SK-N-SH (cell line): ENCODE measurements at regions not wholly inside any gene's neighbourhood (a gene's known extent, or its start where the extent isn't known, plus 50 kb on each side); places are given as distances from the start of the nearest gene placed in this dataset.

ENCODE experiments used
- CTCF ChIA-PET: fragments of 300-600, 350-600 bp; formaldehyde crosslinking; extraction: SDS; loops from one replicate; lab custom pipeline; 2021; lab: Yijun Ruan, JAX
- POLR2A ChIA-PET: fragments of 350-600 bp; sonication (Branson Sonifier 250); formaldehyde crosslinking; extraction: SDS; loops from one replicate; lab custom pipeline; 2020; ENCODE audit warnings: antibody characterized with exemption, inconsistent platforms; lab: Yijun Ruan, JAX
- DNase-seq: peaks from one replicate; pipeline ENCODE4 v3.0.0; 2012
- H2AFZ ChIP-seq: fragments of 200-600 bp; sonication (generic); 2 replicates; pipeline ENCODE4 v1.8.1; 2016; ENCODE audit warnings: antibody characterized with exemption, mild to moderate bottlenecking, low read depth
- H3F3A ChIP-seq: fragments of 200-600 bp; sonication (generic); replicated peaks from 2 replicates; pipeline ENCODE3; 2016; ENCODE audit warnings: antibody characterized with exemption, mild to moderate bottlenecking; ENCODE audit not compliant: insufficient read depth
- H3K27ac ChIP-seq, 2 experiments: fragments of 200-500 bp in 1 of 2; fragments of 200-600 bp in 1 of 2; sonication (Bioruptor generic) in 1 of 2; sonication (generic), shearing (Covaris generic) in 1 of 2; 2 replicates each; pipeline versions ENCODE4 v1.5.1 to v1.6.1; 2014 to 2016; ENCODE audit warnings: low read depth in 2 of 2, inconsistent platforms in 1 of 2, low read length in 1 of 2, mild to moderate bottlenecking in 1 of 2, mixed read lengths in 1 of 2
- H3K27me3 ChIP-seq: fragments of 200-600 bp; sonication (generic), shearing (Covaris generic); 2 replicates; pipeline ENCODE4 v1.6.1; 2016; ENCODE audit warnings: mixed run types; ENCODE audit not compliant: insufficient read depth
- H3K36me3 ChIP-seq, 2 experiments: fragments of 200-500 bp in 1 of 2; fragments of 200-600 bp in 1 of 2; sonication (Bioruptor generic) in 1 of 2; sonication (generic) in 1 of 2; replicated peaks in 1 of 2; 2 replicates each; pipeline versions ENCODE3 to v1.5.1; 2014 to 2016; ENCODE audit warnings: low read length in 1 of 2, mild to moderate bottlenecking in 1 of 2; ENCODE audit not compliant: insufficient read depth in 2 of 2, control insufficient read depth in 1 of 2
- H3K4me1 ChIP-seq, 2 experiments: fragments of 200-500 bp in 1 of 2; fragments of 200-600 bp in 1 of 2; sonication (Bioruptor generic) in 1 of 2; sonication (generic), shearing (Covaris generic) in 1 of 2; 2 replicates each; pipeline versions ENCODE4 v1.5.1 to v1.6.1; 2014 to 2016; ENCODE audit warnings: low read depth in 1 of 2, low read length in 1 of 2, mixed run types in 1 of 2; ENCODE audit not compliant: insufficient read depth in 2 of 2, control insufficient read depth in 1 of 2
- H3K4me2 ChIP-seq: fragments of 200-600 bp; sonication (generic), shearing (Covaris generic); 2 replicates; pipeline ENCODE4 v1.6.1; 2017; ENCODE audit warnings: mixed run types
- H3K4me3 ChIP-seq, 2 experiments: fragments of 200-500 bp in 1 of 2; fragments of 200-600 bp in 1 of 2; sonication (Bioruptor generic) in 1 of 2; sonication (generic), shearing (Covaris generic) in 1 of 2; 2 replicates each; pipeline versions ENCODE4 v1.5.1 to v1.8.1; 2014 to 2016; ENCODE audit warnings: low read depth in 2 of 2, inconsistent platforms in 1 of 2, low read length in 1 of 2, mild to moderate bottlenecking in 1 of 2, mixed read lengths in 1 of 2, moderate library complexity in 1 of 2
- H3K79me2 ChIP-seq: fragments of 200-600 bp; sonication (generic); 2 replicates; pipeline ENCODE4 v1.8.1; 2017; ENCODE audit warnings: mild to moderate bottlenecking; ENCODE audit not compliant: insufficient read depth
- H3K9ac ChIP-seq: fragments of 200-600 bp; sonication (generic); 2 replicates; pipeline ENCODE4 v1.6.1; 2017; ENCODE audit warnings: mixed run types
- H3K9me2 ChIP-seq: fragments of 200-600 bp; sonication (generic); 2 replicates; pipeline ENCODE4 v1.6.1; 2017; ENCODE audit warnings: mixed run types
- H3K9me3 ChIP-seq: fragments of 200-600 bp; sonication (generic); 2 replicates; pipeline ENCODE4 v1.6.1; 2017; ENCODE audit warnings: mixed run types, mild to moderate bottlenecking, moderate library complexity
- H4K20me1 ChIP-seq: fragments of 200-600 bp; sonication (generic); 2 replicates; pipeline ENCODE4 v1.6.1; 2017; ENCODE audit warnings: mild to moderate bottlenecking, mixed run types; ENCODE audit not compliant: insufficient read depth
- ELF1 ChIP-seq: IDR thresholded peaks from 2 replicates; pipeline ENCODE4 v1.4.0; 2012
- EP300 ChIP-seq, 2 experiments: IDR thresholded peaks; 2 replicates each; pipeline versions ENCODE4 v1.4.0 to v1.6.1; 2012; ENCODE audit warnings: borderline replicate concordance in 1 of 2, low read depth in 1 of 2, low read length in 1 of 2
- EZH2phosphoT487 ChIP-seq: fragments of 200-600 bp; sonication (generic); IDR thresholded peaks from 2 replicates; pipeline ENCODE4 v1.6.1; 2017; ENCODE audit warnings: low read depth, mixed run types, mild to moderate bottlenecking, antibody characterized with exemption, moderate library complexity, borderline replicate concordance
- FOXJ3 ChIP-seq: sonication (generic); formaldehyde crosslinking; IDR thresholded peaks from 2 replicates; pipeline ENCODE4 v1.5.1; 2020; ENCODE audit warnings: mild to moderate bottlenecking, missing genetic modification reagents
- FOXM1 ChIP-seq: IDR thresholded peaks from 2 replicates; pipeline ENCODE4 v1.4.0; 2012; ENCODE audit warnings: low read depth, mild to moderate bottlenecking
- MXI1 ChIP-seq: IDR thresholded peaks from 2 replicates; pipeline ENCODE4 v1.6.1; 2012; ENCODE audit warnings: mild to moderate bottlenecking, low read depth, low read length, improper control_type of control experiment
- NFIC ChIP-seq: IDR thresholded peaks from 2 replicates; pipeline ENCODE4 v1.4.0; 2012; ENCODE audit warnings: borderline replicate concordance
- NRF1 ChIP-seq: IDR thresholded peaks from 2 replicates; pipeline ENCODE4 v1.6.1; 2012; ENCODE audit warnings: low read depth, mild to moderate bottlenecking, low read length
- RAD21 ChIP-seq: IDR thresholded peaks from 2 replicates; pipeline ENCODE4 v1.6.1; 2012; ENCODE audit warnings: mild to moderate bottlenecking, low read length
- RCOR1 ChIP-seq: fragments of 150-350 bp; IDR thresholded peaks from 2 replicates; pipeline ENCODE4 v1.6.1; 2017; ENCODE audit warnings: antibody characterized with exemption, low read length
- RXRA ChIP-seq: IDR thresholded peaks from 2 replicates; pipeline ENCODE4 v1.4.0; 2012; ENCODE audit warnings: low read depth, mild to moderate bottlenecking, borderline replicate concordance
- SIN3A ChIP-seq: IDR thresholded peaks from 2 replicates; pipeline ENCODE4 v1.6.1; 2012; ENCODE audit warnings: low read depth, mild to moderate bottlenecking, low read length, moderate library complexity, borderline replicate concordance
- SMC3 ChIP-seq: IDR thresholded peaks from 2 replicates; pipeline ENCODE4 v1.6.1; 2012; ENCODE audit warnings: low read depth, low read length, improper control_type of control experiment
- TCF12 ChIP-seq: IDR thresholded peaks from 2 replicates; pipeline ENCODE4 v1.4.0; 2012
- WGBS: methylation state at CpG from one replicate; pipeline ENCODE4 v1.1.6; 2017; ENCODE audit warnings: low lambda C conversion rate; 5-methylcytosine and 5-hydroxymethylcytosine counted together
- TF ChIP-seq, protein P1 (sequence below): IDR thresholded peaks from 2 replicates; pipeline ENCODE4 v1.6.1; 2012; ENCODE audit warnings: mild to moderate bottlenecking, low read depth, low read length, moderate library complexity
- TF ChIP-seq, protein P2 (sequence below): IDR thresholded peaks from 2 replicates; pipeline ENCODE4 v1.4.0; 2012; ENCODE audit warnings: low read depth
- TF ChIP-seq, protein P3 (sequence below): IDR thresholded peaks from 2 replicates; pipeline ENCODE4 v1.4.0; 2012; ENCODE audit warnings: low read depth, borderline replicate concordance

DNA sequence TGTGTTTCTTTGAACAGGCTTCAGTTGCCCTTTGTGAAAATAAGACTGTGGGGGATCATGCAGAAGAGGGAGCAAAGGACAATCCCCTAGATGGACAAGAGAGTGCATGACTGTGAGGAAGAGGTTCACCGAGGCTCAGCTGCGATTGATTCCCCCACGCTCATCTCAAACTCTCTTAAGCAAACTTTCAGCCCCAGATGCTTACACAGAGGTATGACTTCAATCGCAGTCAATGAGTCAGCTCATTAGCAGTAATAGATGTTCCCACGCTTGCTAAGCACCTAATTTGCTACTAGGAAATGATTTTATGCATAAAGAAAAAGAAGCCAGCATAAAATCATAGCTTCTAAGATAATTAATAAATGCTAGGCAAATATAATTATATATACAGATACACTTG is 2256.1 kb upstream of the AGA start (continued):
- no peak for TF ChIP-seq SIN3A
- no peak for TF ChIP-seq ELF1

DNA sequence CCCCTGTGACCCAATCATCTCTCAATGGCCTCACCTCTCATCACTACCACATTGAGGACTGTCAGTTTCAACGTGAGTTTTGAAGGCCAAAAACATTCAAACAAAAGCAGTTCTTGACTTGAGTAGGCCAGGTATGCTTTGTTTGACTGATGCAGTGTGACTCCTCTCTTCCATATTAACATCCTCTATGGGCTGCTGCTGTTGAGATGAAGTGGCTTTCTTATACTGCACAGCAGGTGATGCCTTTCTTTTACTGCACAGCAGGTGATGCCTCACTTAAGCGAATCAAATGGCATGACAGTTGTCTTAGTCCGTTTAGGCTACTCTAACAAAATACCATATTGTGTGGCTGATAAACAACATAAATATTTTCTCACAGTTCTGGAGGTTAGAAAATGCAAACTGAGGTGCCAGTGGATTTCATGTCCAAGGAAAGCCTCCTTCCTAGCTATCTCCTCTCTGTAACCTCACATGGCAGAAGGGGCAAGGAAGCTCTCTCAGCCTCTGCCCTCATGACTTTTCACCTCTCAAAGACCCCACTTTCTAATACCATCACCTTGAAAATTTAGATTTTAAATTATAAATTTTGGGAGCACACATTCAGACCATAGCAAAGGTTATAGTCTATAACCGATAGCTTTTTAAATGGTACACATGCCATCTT is 2267.9 kb upstream of the AGA start:
- no peaks in the 10 kb centered on the region for H3K27me3 ChIP-seq
- H3K79me2 ChIP-seq = no peaks in the 10 kb centered on the region
- no peak overlapping the region for H3K27ac ChIP-seq
- H3K36me3 ChIP-seq = no peaks in the 10 kb centered on the region
- no peak overlapping the region for H3K4me3 ChIP-seq
- POLR2A ChIA-PET = no interaction called here
- WGBS = 7% methylated on average over 4 of the region's 4 CpGs
- DNase-seq = no peak
- no peaks in the 10 kb centered on the region for H3F3A ChIP-seq
- no peak overlapping the region for H2AFZ ChIP-seq
- H3K9ac ChIP-seq = no peak overlapping the region
- H3K4me2 ChIP-seq = no peak overlapping the region
- H3K4me1 ChIP-seq = no peaks in the 10 kb centered on the region
- TF ChIP-seq SMC3 (no peak), RCOR1 (no peak), EZH2phosphoT487 (no peak), NRF1 (no peak), ELF1 (no peak), TCF12 (no peak), FOXJ3 (CRISPR knock-in tag) (no peak), SIN3A (no peak)
- TF ChIP-seq, protein P1, sequence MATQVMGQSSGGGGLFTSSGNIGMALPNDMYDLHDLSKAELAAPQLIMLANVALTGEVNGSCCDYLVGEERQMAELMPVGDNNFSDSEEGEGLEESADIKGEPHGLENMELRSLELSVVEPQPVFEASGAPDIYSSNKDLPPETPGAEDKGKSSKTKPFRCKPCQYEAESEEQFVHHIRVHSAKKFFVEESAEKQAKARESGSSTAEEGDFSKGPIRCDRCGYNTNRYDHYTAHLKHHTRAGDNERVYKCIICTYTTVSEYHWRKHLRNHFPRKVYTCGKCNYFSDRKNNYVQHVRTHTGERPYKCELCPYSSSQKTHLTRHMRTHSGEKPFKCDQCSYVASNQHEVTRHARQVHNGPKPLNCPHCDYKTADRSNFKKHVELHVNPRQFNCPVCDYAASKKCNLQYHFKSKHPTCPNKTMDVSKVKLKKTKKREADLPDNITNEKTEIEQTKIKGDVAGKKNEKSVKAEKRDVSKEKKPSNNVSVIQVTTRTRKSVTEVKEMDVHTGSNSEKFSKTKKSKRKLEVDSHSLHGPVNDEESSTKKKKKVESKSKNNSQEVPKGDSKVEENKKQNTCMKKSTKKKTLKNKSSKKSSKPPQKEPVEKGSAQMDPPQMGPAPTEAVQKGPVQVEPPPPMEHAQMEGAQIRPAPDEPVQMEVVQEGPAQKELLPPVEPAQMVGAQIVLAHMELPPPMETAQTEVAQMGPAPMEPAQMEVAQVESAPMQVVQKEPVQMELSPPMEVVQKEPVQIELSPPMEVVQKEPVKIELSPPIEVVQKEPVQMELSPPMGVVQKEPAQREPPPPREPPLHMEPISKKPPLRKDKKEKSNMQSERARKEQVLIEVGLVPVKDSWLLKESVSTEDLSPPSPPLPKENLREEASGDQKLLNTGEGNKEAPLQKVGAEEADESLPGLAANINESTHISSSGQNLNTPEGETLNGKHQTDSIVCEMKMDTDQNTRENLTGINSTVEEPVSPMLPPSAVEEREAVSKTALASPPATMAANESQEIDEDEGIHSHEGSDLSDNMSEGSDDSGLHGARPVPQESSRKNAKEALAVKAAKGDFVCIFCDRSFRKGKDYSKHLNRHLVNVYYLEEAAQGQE = no peak
- TF ChIP-seq, protein P2, sequence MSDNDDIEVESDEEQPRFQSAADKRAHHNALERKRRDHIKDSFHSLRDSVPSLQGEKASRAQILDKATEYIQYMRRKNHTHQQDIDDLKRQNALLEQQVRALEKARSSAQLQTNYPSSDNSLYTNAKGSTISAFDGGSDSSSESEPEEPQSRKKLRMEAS = no peak
- H3K9me3 ChIP-seq = no peaks in the 10 kb centered on the region
- no peaks in the 10 kb centered on the region for H3K9me2 ChIP-seq
- no peaks in the 10 kb centered on the region for H4K20me1 ChIP-seq
- CTCF ChIA-PET = interaction anchor here (0.5 kb wide), 1 partner anchor 345 kb away, joined by 3 read pairs; no protein-coding TSS in a partner anchor

DNA sequence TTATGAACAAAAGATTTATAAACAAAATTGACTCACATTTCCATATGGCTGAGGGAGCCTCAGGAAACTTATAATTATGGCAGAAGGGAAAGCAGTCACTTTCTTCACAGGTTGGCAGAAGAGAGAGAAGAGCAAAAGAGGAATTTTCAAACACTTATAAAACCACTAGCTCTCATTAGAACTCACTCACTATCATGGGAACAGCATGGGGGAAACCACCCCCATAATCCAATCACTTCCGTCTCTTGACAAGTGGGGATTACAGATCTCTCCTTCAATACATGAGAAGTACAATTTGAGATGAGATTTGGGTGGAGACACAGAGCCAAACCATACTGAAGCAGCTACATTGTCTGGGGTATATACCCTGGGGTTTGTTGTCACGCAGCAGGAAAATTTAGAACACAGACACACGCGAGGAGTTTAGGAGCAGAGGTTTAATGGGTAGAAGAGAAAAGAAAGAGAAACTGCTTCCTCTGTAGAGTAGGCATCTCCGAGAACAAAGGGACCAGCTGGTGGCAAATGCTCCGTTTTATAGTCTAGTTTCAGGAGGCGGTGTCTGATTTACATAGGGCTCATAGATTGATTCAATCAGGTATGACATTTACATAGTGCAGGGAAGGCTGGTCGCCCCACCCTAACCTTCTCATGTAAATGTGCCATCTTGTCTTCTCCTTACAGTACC is 2277.7 kb upstream of the AGA start:
- Histone ChIP-seq H3K9me3 (no peaks in the 10 kb centered on the region), H3K27me3 (no peaks in the 10 kb centered on the region), H3K79me2 (no peaks in the 10 kb centered on the region), H3K9ac (no peak overlapping the region), H3K4me2 (no peak overlapping the region), H3K4me1 (no peaks in the 10 kb centered on the region), H3K9me2 (no peaks in the 10 kb centered on the region), H3K36me3 (no peaks in the 10 kb centered on the region), H3K27ac (no peak overlapping the region), H3K4me3 (no peak overlapping the region), H3F3A (no peaks in the 10 kb centered on the region), H4K20me1 (no peaks in the 10 kb centered on the region), H2AFZ (no peak overlapping the region)
- TF ChIP-seq EZH2phosphoT487 (no peak), NFIC (no peak), FOXJ3 (CRISPR knock-in tag) (no peak), RAD21 (no peak), FOXM1 (no peak), EP300 (IDR thresholded peaks at IDR 0.05; ENCODE audit: borderline replicate concordance in 1 of 2, low read depth in 1 of 2, low read length in 1 of 2) (no peak), RXRA (no peak), MXI1 (no peak)
- TF ChIP-seq, protein P1 = no peak
- TF ChIP-seq, protein P3, sequence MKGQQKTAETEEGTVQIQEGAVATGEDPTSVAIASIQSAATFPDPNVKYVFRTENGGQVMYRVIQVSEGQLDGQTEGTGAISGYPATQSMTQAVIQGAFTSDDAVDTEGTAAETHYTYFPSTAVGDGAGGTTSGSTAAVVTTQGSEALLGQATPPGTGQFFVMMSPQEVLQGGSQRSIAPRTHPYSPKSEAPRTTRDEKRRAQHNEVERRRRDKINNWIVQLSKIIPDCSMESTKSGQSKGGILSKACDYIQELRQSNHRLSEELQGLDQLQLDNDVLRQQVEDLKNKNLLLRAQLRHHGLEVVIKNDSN = no peak
- 28% methylated on average over 8 of the region's 8 CpGs for WGBS
- DNase-seq = no peak
- POLR2A ChIA-PET = no interaction called here
- CTCF ChIA-PET = no interaction called here
